A172 (cell line): ENCODE measurements at regions not wholly inside any gene's neighbourhood (a gene's known extent, or its start where the extent isn't known, plus 50 kb on each side); places are given as distances from the start of the nearest gene placed in this dataset.
A peak's percentile ranks its signal among the peaks of the same experiment; 100 is the strongest.
"Not testable (repeated sequence)": the region's sequence is repeated elsewhere in the genome, so short reads cannot be mapped to it uniquely, and the experiment has no call there.

Source experiments
- DNase-seq: peaks from one replicate; pipeline ENCODE4 v3.0.0-alpha.2; 2015; ENCODE audit warnings: low spot score

- DNase-seq, result no peak
These were observed 50.6 kb upstream of the C1QTNF9B start for GRCh38 chr13:23947893-23948292.

- no peak for DNase-seq
These were observed 51.9 kb upstream of the C1QTNF9B start for GRCh38 chr13:23949200-23949599.

DNA sequence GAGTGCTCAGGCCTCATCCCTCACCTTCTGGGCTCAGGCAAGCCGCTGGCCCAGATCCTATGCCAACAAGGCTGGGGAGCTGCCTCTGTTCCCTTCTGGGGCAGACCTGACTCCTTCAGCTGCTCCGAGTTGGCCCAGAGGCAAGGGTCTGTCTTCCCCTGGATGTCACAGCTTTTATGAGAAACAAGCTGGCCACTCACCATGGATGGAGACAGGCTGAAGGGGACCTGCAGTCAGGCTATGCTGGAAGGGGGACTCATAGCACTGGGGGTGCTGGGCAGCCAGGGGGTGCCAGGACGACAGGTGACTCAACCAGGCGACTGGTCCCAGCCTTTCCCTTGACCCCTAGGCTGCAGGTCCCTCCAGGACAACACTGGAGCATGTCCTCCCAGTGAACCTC, 52.4 kb upstream of the C1QTNF9B start:
- DNase-seq, result no peak

DNA sequence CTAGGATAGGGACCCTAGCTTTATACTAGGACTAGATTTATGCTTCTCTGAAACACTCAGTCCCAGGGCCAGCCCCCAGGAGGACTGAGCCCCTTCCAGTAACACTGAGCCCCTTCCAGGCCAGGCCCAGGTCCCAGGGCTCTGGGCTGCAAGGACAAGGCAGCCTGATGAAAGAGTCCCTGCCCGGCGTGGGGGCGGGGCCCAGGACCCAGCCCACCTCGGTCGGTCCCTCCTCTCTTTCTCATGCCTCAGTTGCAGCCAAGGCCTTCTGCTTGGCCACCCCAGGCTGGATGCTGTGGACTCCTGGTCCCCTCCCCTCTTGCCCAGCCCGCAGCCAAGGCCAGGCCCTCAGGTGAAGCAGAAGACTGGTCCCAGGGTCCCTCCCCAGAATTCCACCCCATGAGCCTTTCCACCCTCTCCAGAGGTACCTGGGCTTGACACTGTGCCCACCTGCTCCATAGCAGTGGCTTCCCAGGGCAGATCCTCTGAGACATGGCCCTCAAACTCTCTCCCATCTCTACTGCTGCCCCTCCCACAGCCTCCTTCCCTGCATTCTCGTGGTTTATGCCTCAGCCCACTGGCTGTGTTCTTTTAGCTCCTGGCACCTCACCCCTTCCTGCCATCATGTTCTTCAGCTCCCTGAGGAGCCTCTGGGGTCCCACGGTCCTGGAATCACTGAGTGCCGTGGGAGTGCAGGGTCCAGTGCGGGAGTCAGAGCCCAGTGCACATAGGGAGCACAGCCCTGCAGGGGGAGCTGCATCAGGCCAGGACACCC, 53.6 kb upstream of the C1QTNF9B start:
- no peak for DNase-seq

GRCh38 chr13:23952796-23953195, 55.5 kb upstream of the C1QTNF9B start:
- DNase-seq, result no peak

DNA sequence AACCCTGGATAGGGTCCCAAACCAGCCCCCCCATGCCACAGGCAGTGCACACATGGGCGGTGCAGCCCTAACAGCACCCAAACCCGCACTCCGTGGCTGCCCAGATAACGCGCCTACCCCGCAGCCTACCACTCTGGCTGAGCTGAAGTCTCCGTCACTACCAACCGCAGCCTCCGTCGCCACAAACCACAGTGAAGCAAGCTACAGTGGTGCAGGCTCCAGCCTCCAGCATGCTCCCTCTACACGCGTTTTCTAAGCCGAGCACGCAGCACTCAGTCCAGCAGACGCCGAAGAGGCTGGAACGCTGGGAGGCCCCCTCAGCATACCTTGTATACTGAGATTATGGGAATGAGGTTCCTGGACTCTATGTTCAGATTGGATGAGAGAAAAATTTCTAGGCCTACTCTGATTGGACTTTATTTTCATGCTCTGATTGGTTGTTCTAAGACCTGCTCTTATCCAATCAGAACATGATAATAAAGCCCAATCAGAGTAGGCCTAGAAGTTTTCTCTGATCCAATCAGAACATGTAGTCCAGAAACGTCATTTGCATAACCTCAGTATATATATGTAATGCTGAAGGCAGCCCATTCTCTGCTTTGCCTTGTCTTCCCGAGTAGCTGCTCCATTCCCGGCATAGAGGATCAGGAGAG, 56.7 kb upstream of the C1QTNF9B start:
- DNase-seq, result no peak

GRCh38 chr13:23955064-23955463, 57.8 kb upstream of the C1QTNF9B start:
- no peak for DNase-seq

DNA sequence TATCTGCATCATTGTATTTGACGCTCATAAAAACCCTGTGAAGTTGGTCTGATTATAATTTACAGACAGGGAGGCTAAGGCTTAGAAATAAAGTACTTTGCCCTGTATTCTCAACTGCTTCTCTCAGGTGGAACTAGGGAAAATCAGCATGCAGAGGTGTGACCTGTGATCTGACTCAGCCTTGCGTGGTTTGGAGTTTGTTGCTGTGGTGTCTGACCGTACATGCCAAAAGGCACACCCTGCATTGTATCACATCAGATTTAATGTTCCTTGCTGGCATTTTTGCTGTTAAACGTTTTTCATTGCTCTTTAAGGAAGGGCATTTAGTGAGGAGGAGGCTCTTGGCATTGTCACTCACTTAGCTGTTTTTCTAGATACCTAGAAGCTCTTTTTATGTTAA, 58.8 kb upstream of the C1QTNF9B start:
- DNase-seq, result peak; percentile 67

DNA sequence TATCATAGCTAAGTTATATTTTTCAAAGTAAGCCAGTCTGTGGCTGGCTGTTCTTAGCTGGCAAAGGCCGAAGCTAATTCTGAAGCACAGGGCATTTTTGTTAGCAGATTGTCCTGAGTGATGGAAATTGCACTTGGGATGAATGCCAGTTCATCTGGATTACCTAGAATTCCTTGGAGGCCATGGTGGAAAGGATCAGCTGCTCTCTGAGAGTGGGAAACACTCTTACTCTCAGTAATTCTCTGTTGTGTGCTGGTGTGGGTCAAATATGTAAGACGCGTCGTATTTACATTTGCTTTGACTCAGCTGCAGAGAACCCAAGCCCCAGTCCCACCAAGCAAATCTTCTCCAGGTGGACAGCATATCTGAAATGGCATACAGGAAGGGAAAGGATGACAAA, 60.7 kb upstream of the C1QTNF9B start:
- DNase-seq, result no peak

DNA sequence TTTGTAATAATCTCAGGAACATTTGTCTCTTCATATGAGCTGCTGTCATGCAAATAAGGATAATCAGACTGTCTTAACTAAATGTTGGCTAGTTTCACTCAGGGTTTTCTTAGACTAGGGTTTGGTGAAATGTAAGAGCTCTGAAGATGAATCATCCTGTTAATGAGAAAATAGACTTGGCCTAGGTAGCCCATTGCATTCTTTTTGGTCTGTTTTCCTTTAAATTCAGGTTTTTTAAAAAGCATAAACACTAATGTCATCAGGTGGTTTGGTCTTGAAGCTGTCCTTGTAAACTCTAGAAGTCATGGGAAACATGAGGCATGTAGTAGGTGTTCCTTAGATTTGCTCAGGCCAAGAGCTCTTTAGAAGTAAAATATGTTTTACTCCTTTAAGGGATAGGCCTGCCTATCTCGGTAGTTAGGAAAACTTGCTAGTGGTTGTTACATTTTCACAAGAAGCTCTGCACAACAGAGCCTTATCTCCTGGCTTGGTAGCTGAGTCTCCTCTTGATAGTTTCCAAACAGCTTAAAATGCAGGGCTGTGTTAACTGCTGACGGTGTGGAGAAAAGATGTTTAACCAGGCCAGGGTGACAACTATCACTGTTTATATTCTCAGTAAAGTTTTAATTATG, 62.0 kb upstream of the C1QTNF9B start:
- DNase-seq, result no peak

DNA sequence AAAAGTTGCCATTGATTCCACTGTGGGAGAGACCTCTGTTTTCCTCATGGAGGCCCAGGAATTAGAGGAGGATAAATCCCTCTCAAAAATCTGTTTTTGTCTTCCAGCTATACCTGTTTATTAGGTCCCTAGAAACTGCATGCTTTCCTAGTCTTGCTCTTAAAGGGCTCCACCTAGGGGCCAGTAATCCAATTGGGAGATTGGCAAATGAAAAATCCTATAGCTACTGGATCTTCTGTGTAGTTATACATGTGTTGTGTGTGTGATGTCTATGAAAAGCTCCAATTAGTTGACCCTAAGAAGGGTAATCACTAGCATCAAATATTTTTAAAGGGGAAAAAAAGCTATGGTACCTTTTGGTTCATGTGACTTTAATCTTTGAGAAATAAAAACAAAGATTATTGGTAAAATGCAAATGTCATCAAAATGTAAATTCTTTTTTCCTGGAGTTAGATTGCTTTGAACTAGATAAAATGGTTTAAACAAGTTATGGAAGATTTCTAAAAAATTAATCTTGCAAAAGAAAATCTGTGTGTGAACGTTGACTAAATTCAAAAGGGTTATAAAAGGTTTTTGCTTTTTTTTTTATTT, 63.4 kb upstream of the C1QTNF9B start:
- peak; percentile 44 for DNase-seq

- DNase-seq, result no peak
These were observed 66.1 kb upstream of the C1QTNF9B start for GRCh38 chr13:23963184-23963931.

GRCh38 chr13:23963947-23964346, 66.6 kb upstream of the C1QTNF9B start:
- no peak for DNase-seq

DNA sequence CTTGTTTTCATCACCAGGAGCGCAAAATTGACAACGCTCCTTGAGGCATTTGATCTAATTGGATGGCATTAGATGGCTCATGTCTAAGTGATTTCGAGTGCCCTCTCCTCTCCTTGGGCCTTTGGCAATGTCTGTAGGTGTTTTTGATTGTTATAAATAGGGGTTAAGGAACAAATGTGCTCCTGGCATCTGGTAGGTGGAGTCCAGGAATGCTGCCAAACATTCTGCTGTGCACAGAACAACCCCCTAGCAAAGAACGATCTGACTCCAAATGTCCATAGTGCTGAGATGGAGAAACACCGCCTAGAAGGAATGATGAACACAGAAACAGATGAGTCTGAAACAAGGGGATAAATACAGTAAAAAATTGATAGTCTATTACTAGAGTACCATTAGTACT, 68.0 kb upstream of the C1QTNF9B start:
- DNase-seq, result no peak

GRCh38 chr13:23966221-23966690, 69.0 kb upstream of the C1QTNF9B start:
- DNase-seq, result no peak

DNA sequence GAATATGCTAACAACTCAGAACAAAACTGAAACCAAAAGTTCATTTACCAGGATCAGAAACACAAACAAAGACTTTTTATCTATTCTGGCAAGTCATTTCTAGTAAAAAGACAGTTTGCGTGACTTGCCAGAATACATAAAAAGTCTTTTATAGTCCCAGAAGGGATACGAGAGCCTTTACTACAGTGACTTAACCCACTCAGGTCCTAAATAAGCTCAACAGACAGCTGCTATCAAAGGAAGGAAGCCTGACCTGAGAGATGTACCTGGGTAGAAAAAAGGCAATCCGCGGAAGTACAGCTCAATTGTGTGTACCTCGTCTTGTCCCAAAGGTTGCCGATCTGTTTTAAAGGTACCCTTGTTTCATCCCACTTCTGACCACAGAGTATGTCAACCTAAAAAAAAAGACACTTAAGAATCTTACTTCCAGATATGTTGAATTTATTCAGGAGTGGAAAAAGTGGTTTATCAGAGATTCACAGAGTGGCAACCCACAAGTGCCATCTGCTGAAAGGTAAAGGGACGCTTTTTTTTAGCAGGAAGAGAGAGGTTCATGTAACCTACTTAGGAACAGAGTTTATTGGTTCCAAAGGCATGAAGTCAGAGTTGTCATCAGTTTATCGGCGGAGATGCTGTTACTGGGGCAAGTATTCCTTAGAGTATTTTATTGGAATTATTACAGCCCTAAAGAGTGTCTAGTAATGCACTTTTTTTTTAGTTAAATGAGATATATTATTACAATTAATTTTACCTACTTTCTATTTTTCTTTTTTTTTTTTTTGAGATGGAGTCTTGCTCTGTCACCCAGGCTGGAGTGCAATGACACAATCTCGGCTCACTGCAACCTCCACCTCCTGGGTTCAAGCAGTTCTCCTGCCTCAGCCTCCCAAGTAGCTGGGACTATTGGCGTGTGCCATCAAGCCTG, 69.7 kb upstream of the C1QTNF9B start:
- DNase-seq, result no peak

GRCh38 chr13:23967792-23968191, 70.5 kb upstream of the C1QTNF9B start:
- not testable (repeated sequence) for DNase-seq

DNA sequence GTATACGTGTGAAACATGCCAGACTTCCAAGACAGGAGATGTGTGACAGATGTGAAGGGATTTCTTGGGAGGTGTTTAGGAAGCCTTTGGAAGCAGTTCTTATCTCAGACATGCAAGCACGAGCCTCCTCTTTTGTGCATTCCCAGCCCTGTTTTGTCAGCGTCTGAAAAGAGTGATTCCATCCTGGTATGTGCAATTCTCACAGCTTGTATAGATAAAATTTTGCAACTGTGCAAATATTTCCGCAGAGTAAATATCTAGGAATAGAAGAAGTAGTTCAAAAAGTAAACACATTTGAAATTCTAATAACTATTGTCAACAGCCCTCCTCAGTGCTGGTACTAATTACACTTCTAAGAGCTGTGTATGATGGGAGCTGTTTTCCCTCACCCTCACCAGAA, 72.3 kb upstream of the C1QTNF9B start:
- DNase-seq, result no peak

DNA sequence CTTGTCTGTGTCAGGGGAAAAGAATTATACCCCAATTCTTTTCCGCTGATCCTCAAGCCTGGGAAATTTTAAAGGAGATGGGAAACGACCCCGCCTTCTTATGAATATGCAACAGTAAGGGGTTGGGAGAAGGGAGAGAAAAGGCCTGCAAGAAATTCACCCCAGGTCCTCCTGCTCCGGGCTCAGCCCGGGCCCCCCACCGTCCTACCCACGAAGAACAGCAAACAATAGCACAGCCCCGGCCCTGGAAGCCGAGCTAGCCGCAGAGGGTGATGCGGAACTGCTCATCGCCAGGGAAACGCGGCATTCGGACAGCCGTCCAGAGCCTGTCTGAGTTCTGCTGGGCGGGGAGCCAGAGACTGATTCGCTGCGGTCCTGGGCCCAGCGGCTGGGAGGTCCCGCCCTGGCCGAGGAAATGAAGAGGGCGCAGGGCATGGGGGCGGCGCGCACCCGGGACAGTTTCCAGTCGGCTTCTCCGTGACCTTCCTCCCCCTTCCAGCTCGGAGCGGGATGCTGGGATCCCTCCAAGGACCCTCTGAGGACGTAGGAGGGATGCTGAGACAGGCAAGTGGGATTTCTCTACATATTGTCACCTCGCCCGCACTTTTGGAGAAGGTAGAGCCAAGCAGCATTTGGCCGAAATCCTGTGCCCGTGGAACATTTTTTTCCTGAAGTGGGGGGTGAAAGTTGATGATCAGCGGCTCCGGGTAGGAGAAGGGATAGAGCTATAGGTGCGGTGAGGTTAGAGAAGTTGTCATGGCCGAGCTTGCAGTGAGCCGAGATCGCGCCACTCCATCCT, 82.3 kb upstream of the C1QTNF9B start:
- peak; percentile 55 for DNase-seq

GRCh38 chr13:23980160-23980551, 82.9 kb upstream of the C1QTNF9B start:
- DNase-seq, result peak; percentile 38
